ENCODE measurements at regions not wholly inside any gene's neighbourhood (a gene's known extent, or its start where the extent isn't known, plus 50 kb on each side); places are given as distances from the start of the nearest gene placed in this dataset.
"Not testable (repeated sequence)": the region's sequence is repeated elsewhere in the genome, so short reads cannot be mapped to it uniquely, and the experiment has no call there.

- no peaks in the 10 kb centered on the region for H3K4me1 Mint-ChIP-seq
- H3K27ac Mint-ChIP-seq: no peak overlapping the region
- no peaks in the 10 kb centered on the region for H3K27me3 Mint-ChIP-seq
- no peaks in the 10 kb centered on the region for H3K36me3 Mint-ChIP-seq
- peaks cover 4 to 8% (median 6%) of the 10 kb centered on the region in 3 donors for H3K9me3 Mint-ChIP-seq
- no peak overlapping the region for H3K4me3 Mint-ChIP-seq
These were observed 317.8 kb downstream of the CENPW start for GRCh38 chr6:126657561-126658175.

GRCh38 chr6:126660376-126660775, 320.5 kb downstream of the CENPW start:
- peaks cover 1% of the 10 kb centered on the region for H3K36me3 Mint-ChIP-seq
- H3K4me1 Mint-ChIP-seq: no peaks in the 10 kb centered on the region
- H3K27ac Mint-ChIP-seq: no peak overlapping the region
- H3K27me3 Mint-ChIP-seq: no peaks in the 10 kb centered on the region
- H3K9me3 Mint-ChIP-seq: no peaks in the 10 kb centered on the region
- H3K4me3 Mint-ChIP-seq: no peak overlapping the region

GRCh38 chr6:126661646-126662045, 321.7 kb downstream of the CENPW start:
- Mint-ChIP-seq H3K4me3 (no peak overlapping the region), H3K9me3 (no peaks in the 10 kb centered on the region), H3K27me3 (no peaks in the 10 kb centered on the region), H3K36me3 (peaks cover 1% of the 10 kb centered on the region), H3K27ac (no peak overlapping the region), H3K4me1 (no peaks in the 10 kb centered on the region)

- Mint-ChIP-seq H3K36me3 (peaks cover 1% of the 10 kb centered on the region), H3K4me3 (no peak overlapping the region), H3K4me1 (no peaks in the 10 kb centered on the region), H3K9me3 (no peaks in the 10 kb centered on the region), H3K27ac (no peak overlapping the region), H3K27me3 (no peaks in the 10 kb centered on the region)
These were observed 323.1 kb downstream of the CENPW start for GRCh38 chr6:126662966-126663365.

- H3K27ac Mint-ChIP-seq: no peak overlapping the region
- no peaks in the 10 kb centered on the region for H3K27me3 Mint-ChIP-seq
- no peaks in the 10 kb centered on the region for H3K4me1 Mint-ChIP-seq
- no peak overlapping the region for H3K4me3 Mint-ChIP-seq
- H3K9me3 Mint-ChIP-seq: no peaks in the 10 kb centered on the region
- peaks cover 1% of the 10 kb centered on the region for H3K36me3 Mint-ChIP-seq
These were observed 324.4 kb downstream of the CENPW start for GRCh38 chr6:126664271-126664670.

GRCh38 chr6:126665551-126665950, 325.6 kb downstream of the CENPW start:
- Mint-ChIP-seq H3K4me3 (no peak overlapping the region), H3K27me3 (no peaks in the 10 kb centered on the region), H3K27ac (no peak overlapping the region), H3K9me3 (no peaks in the 10 kb centered on the region), H3K36me3 (peaks cover 1% of the 10 kb centered on the region), H3K4me1 (no peaks in the 10 kb centered on the region)

- H3K27me3 Mint-ChIP-seq: no peaks in the 10 kb centered on the region
- no peaks in the 10 kb centered on the region for H3K9me3 Mint-ChIP-seq
- H3K4me1 Mint-ChIP-seq: no peaks in the 10 kb centered on the region
These were observed 327.2 kb downstream of the CENPW start for GRCh38 chr6:126667071-126667470.

GRCh38 chr6:126667728-126668127, 327.8 kb downstream of the CENPW start:
- no peaks in the 10 kb centered on the region for H3K4me1 Mint-ChIP-seq
- H3K27ac Mint-ChIP-seq: no peak overlapping the region
- H3K27me3 Mint-ChIP-seq: no peaks in the 10 kb centered on the region
- no peak overlapping the region for H3K4me3 Mint-ChIP-seq
- H3K9me3 Mint-ChIP-seq: no peaks in the 10 kb centered on the region
- H3K36me3 Mint-ChIP-seq: peaks cover 1% of the 10 kb centered on the region

More at GRCh38 chr6:126667071-126667470, 327.2 kb downstream of the CENPW start:
- H3K27ac Mint-ChIP-seq: no peak overlapping the region
- peaks cover 1% of the 10 kb centered on the region for H3K36me3 Mint-ChIP-seq
- H3K4me3 Mint-ChIP-seq: no peak overlapping the region

- Mint-ChIP-seq H3K9me3 (no peaks in the 10 kb centered on the region), H3K36me3 (no peaks in the 10 kb centered on the region), H3K4me1 (no peaks in the 10 kb centered on the region), H3K27me3 (no peaks in the 10 kb centered on the region), H3K4me3 (no peak overlapping the region), H3K27ac (no peak overlapping the region)
These were observed 332.7 kb downstream of the CENPW start for GRCh38 chr6:126672649-126673048.

GRCh38 chr6:126673749-126674148, 333.8 kb downstream of the CENPW start:
- not testable (repeated sequence) for H3K9me3 Mint-ChIP-seq, H3K36me3 Mint-ChIP-seq, H3K4me1 Mint-ChIP-seq, H3K4me3 Mint-ChIP-seq, H3K27me3 Mint-ChIP-seq, H3K27ac Mint-ChIP-seq

- no peaks in the 10 kb centered on the region for H3K36me3 Mint-ChIP-seq
- H3K4me1 Mint-ChIP-seq: no peaks in the 10 kb centered on the region
- H3K4me3 Mint-ChIP-seq: no peak overlapping the region
- H3K9me3 Mint-ChIP-seq: peaks cover 0 to 5% (median 3%) of the 10 kb centered on the region in 3 donors
- H3K27ac Mint-ChIP-seq: no peak overlapping the region
- H3K27me3 Mint-ChIP-seq: no peaks in the 10 kb centered on the region
These were observed 342.5 kb downstream of the CENPW start for GRCh38 chr6:126682440-126682839.

GRCh38 chr6:126685182-126685581, 345.3 kb downstream of the CENPW start:
- Mint-ChIP-seq H3K27ac (no peak overlapping the region), H3K36me3 (no peaks in the 10 kb centered on the region), H3K4me1 (no peaks in the 10 kb centered on the region), H3K27me3 (no peaks in the 10 kb centered on the region), H3K9me3 (peaks cover 0 to 9% (median 3%) of the 10 kb centered on the region in 3 donors), H3K4me3 (no peak overlapping the region)

- no peak overlapping the region for H3K4me3 Mint-ChIP-seq
- H3K4me1 Mint-ChIP-seq: peaks cover 0 to 3% (median 0%) of the 10 kb centered on the region in 3 donors
- no peak overlapping the region for H3K27ac Mint-ChIP-seq
- H3K27me3 Mint-ChIP-seq: no peaks in the 10 kb centered on the region
- H3K36me3 Mint-ChIP-seq: no peaks in the 10 kb centered on the region
- peaks cover 0 to 5% (median 4%) of the 10 kb centered on the region in 3 donors for H3K9me3 Mint-ChIP-seq
These were observed 357.2 kb downstream of the CENPW start for GRCh38 chr6:126696921-126697693.

GRCh38 chr6:126698732-126699240, 358.9 kb downstream of the CENPW start:
- Mint-ChIP-seq H3K27me3 (no peaks in the 10 kb centered on the region), H3K36me3 (no peaks in the 10 kb centered on the region), H3K4me1 (peaks cover 0 to 3% (median 0%) of the 10 kb centered on the region in 3 donors), H3K9me3 (peaks cover 0 to 5% (median 4%) of the 10 kb centered on the region in 3 donors), H3K4me3 (no peak overlapping the region), H3K27ac (no peak overlapping the region)

GRCh38 chr6:126701676-126702560, 362.0 kb downstream of the CENPW start:
- Mint-ChIP-seq H3K4me3 (no peak overlapping the region), H3K36me3 (no peaks in the 10 kb centered on the region), H3K4me1 (peaks cover 0 to 3% (median 0%) of the 10 kb centered on the region in 3 donors), H3K27me3 (no peaks in the 10 kb centered on the region), H3K9me3 (peaks cover 0 to 2% (median 0%) of the 10 kb centered on the region in 3 donors), H3K27ac (no peak overlapping the region)
